Ureter (tissue), 1 donor: ENCODE measurements at regions not wholly inside any gene's neighbourhood (a gene's known extent, or its start where the extent isn't known, plus 50 kb on each side); places are given as distances from the start of the nearest gene placed in this dataset.
"Not testable (repeated sequence)": the region's sequence is repeated elsewhere in the genome, so short reads cannot be mapped to it uniquely, and the experiment has no call there.

Experiments used
- DNase-seq: peaks from one replicate; pipeline ENCODE4 v3.0.0-alpha.2; 2020; ENCODE audit warnings: low spot score
- donor health status: DM: yes; HTN: yes; CAD: no.

GRCh38 chr3:8311321-8311720, 190.3 kb upstream of the LMCD1 start:
- DNase-seq, result no peak

- no peak for DNase-seq
Observed at GRCh38 chr3:8312685-8313084, 188.9 kb upstream of the LMCD1 start.

GRCh38 chr3:8313560-8314267, 187.9 kb upstream of the LMCD1 start:
- DNase-seq, result no peak

- not testable (repeated sequence) for DNase-seq
Observed at GRCh38 chr3:8315526-8315925, 186.1 kb upstream of the LMCD1 start.

- no peak for DNase-seq
Observed at GRCh38 chr3:8317661-8318649, 183.7 kb upstream of the LMCD1 start.

- DNase-seq, result no peak
Observed at GRCh38 chr3:8319935-8320634, 181.5 kb upstream of the LMCD1 start.

- no peak for DNase-seq
Observed at GRCh38 chr3:8320711-8321458, 180.7 kb upstream of the LMCD1 start.

GRCh38 chr3:8324747-8325146, 176.9 kb upstream of the LMCD1 start:
- no peak for DNase-seq

- no peak for DNase-seq
Observed at GRCh38 chr3:8325306-8325705, 176.3 kb upstream of the LMCD1 start.

GRCh38 chr3:8325833-8326232, 175.8 kb upstream of the LMCD1 start:
- not testable (repeated sequence) for DNase-seq

GRCh38 chr3:8327739-8328138, 173.9 kb upstream of the LMCD1 start:
- no peak for DNase-seq

GRCh38 chr3:8328967-8329366, 172.7 kb upstream of the LMCD1 start:
- DNase-seq, result no peak

GRCh38 chr3:8329598-8329997, 172.0 kb upstream of the LMCD1 start:
- no peak for DNase-seq

- no peak for DNase-seq
Observed at GRCh38 chr3:8336456-8336855, 165.2 kb upstream of the LMCD1 start.

GRCh38 chr3:8338424-8338823, 163.2 kb upstream of the LMCD1 start:
- no peak for DNase-seq

GRCh38 chr3:8341821-8342247, 159.8 kb upstream of the LMCD1 start:
- DNase-seq, result no peak

- no peak for DNase-seq
Observed at GRCh38 chr3:8343058-8343457, 158.6 kb upstream of the LMCD1 start.

GRCh38 chr3:8345398-8345797, 156.2 kb upstream of the LMCD1 start:
- no peak for DNase-seq

- DNase-seq, result no peak
Observed at GRCh38 chr3:8348076-8348475, 153.5 kb upstream of the LMCD1 start.

- no peak for DNase-seq
Observed at GRCh38 chr3:8352475-8352874, 149.1 kb upstream of the LMCD1 start.

- DNase-seq, result no peak
Observed at GRCh38 chr3:8353364-8353763, 148.3 kb upstream of the LMCD1 start.

- no peak for DNase-seq
Observed at GRCh38 chr3:8355346-8355745, 146.3 kb upstream of the LMCD1 start.
